ENCODE measurements at regions not wholly inside any gene's neighbourhood (a gene's known extent, or its start where the extent isn't known, plus 50 kb on each side); places are given as distances from the start of the nearest gene placed in this dataset.
"Not testable (repeated sequence)": the region's sequence is repeated elsewhere in the genome, so short reads cannot be mapped to it uniquely, and the experiment has no call there.

DNA sequence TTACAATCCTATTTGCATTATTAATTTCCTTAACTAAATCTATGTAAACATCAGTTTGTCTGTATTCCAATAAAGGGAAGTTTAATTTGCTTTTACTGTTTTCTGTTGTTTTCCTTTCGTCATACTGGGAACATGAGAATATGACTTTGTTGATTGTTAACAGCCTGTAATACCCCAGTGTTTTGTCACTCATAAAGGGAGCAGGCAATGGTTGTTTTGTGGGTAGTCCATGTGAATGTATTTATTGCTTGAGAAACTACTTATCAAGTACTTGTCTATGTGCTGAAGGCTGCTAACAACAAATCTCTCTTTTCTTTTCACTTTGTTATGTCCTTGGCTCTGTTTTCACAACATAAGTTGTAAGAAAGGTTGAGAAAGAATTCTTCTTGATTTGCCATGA lies 1070.2 kb upstream of the ACO1 start:
- ATAC-seq (no peak), DNase-seq (no peak)
- no peak overlapping the region for H3K4me3 ChIP-seq
- no peaks in the 10 kb centered on the region for H3K4me1 ChIP-seq
- TF ChIP-seq CTCF (IDR thresholded peaks at IDR 0.05), result no peak
- no peaks in the 10 kb centered on the region for H3K9me3 ChIP-seq
- H3K27me3 ChIP-seq, result no peaks in the 10 kb centered on the region
- intact Hi-C loops (cut with DNase I), result no loop called here
- H3K36me3 ChIP-seq, result no peaks in the 10 kb centered on the region
- no peak overlapping the region for H3K27ac ChIP-seq

- intact Hi-C loops (cut with DNase I), result no loop called here
- no peak overlapping the region for H3K27ac ChIP-seq
- TF ChIP-seq CTCF (IDR thresholded peaks at IDR 0.05), result no peak
- H3K4me3 ChIP-seq, result no peak overlapping the region
- DNase-seq (no peak), ATAC-seq (peak; percentile 15)
- H3K36me3 ChIP-seq, result no peaks in the 10 kb centered on the region
- H3K27me3 ChIP-seq, result no peaks in the 10 kb centered on the region
- H3K4me1 ChIP-seq, result no peaks in the 10 kb centered on the region
- H3K9me3 ChIP-seq, result no peaks in the 10 kb centered on the region
Measured at GRCh38 chr9:31320494-31320893, 1063.9 kb upstream of the ACO1 start.

- TF ChIP-seq CTCF (IDR thresholded peaks at IDR 0.05), result no peak
- no peaks in the 10 kb centered on the region for H3K4me1 ChIP-seq
- H3K4me3 ChIP-seq, result no peak overlapping the region
- ATAC-seq, result peak; percentile 19
- intact Hi-C loops (cut with DNase I), result no loop called here
- H3K27me3 ChIP-seq, result no peaks in the 10 kb centered on the region
- DNase-seq, result no peak
- no peak overlapping the region for H3K27ac ChIP-seq
- no peaks in the 10 kb centered on the region for H3K9me3 ChIP-seq
- H3K36me3 ChIP-seq, result no peaks in the 10 kb centered on the region
Measured at GRCh38 chr9:31321256-31321655, 1063.2 kb upstream of the ACO1 start.

DNA sequence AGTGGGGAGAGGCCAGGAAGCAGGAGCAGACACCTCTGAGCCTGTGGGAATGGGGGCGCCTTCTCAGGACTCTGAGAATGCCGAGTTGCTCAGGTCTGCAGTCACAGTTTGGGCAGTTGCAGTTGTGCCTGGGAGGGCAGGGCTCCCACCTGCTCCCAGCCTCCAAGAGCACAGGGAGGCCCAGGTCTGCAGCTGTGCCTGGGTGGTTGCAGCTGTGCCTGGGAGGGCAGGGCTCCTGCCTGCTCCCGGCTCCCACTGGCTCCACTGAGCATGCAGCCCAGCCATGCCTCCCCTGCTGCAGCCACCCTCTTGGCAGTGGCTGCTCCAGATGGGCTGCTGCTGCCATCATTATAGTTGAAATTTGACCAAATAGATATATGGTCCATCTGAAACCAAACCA lies 1062.8 kb upstream of the ACO1 start:
- intact Hi-C loops (cut with DNase I), result no loop called here
- Histone ChIP-seq H3K4me3 (no peak overlapping the region), H3K27me3 (no peaks in the 10 kb centered on the region), H3K4me1 (no peaks in the 10 kb centered on the region), H3K36me3 (no peaks in the 10 kb centered on the region), H3K9me3 (no peaks in the 10 kb centered on the region), H3K27ac (no peak overlapping the region)
- ATAC-seq (peak; percentile 26), DNase-seq (no peak)
- TF ChIP-seq CTCF (IDR thresholded peaks at IDR 0.05), result no peak

- H3K27ac ChIP-seq, result no peak overlapping the region
- no peaks in the 10 kb centered on the region for H3K36me3 ChIP-seq
- H3K27me3 ChIP-seq, result no peaks in the 10 kb centered on the region
- no peak for TF ChIP-seq CTCF (IDR thresholded peaks at IDR 0.05)
- peak; percentile 40 for ATAC-seq
- H3K4me1 ChIP-seq, result no peaks in the 10 kb centered on the region
- H3K9me3 ChIP-seq, result no peaks in the 10 kb centered on the region
- no peak overlapping the region for H3K4me3 ChIP-seq
- no peak for DNase-seq
- intact Hi-C loops (cut with DNase I), result no loop called here
Measured at GRCh38 chr9:31323726-31324444, 1060.6 kb upstream of the ACO1 start.

DNA sequence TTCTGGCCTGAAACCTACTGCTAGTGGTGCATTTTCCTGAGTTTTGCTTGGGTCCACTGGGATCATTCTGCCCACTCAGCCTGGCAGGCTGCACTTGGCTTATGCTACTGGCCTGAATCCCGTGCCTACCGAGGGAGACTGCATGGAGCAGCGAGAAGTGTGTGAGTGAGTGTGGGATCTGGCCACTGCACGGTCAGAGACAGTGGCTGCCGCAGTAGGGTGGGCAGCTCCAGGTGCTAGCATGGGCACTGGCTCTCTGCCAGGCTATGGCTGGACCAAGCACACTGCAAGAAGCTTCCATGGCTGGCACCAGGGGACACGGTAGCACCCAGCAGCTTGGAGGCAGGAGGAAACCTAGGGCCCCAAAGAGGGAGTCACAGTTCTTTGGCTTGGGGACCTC lies 1058.7 kb upstream of the ACO1 start:
- DNase-seq (no peak), ATAC-seq (no peak)
- Histone ChIP-seq H3K27ac (no peak overlapping the region), H3K9me3 (no peaks in the 10 kb centered on the region), H3K4me3 (no peak overlapping the region), H3K4me1 (no peaks in the 10 kb centered on the region), H3K36me3 (no peaks in the 10 kb centered on the region), H3K27me3 (no peaks in the 10 kb centered on the region)
- intact Hi-C loops (cut with DNase I), result no loop called here
- TF ChIP-seq CTCF (IDR thresholded peaks at IDR 0.05), result no peak

GRCh38 chr9:31326883-31327282 lies 1057.6 kb upstream of the ACO1 start:
- intact Hi-C loops (cut with DNase I), result not testable (repeated sequence)

More at GRCh38 chr9:31326883-31327282, 1057.6 kb upstream of the ACO1 start:
- H3K36me3 ChIP-seq, H3K27me3 ChIP-seq, H3K27ac ChIP-seq, ATAC-seq, H3K4me1 ChIP-seq, H3K9me3 ChIP-seq, DNase-seq, H3K4me3 ChIP-seq: not testable (repeated sequence)
